Astrocyte (in vitro differentiated cells and primary cell): ENCODE measurements at regions not wholly inside any gene's neighbourhood (a gene's known extent, or its start where the extent isn't known, plus 50 kb on each side); places are given as distances from the start of the nearest gene placed in this dataset.

Experiments used
- DNase-seq: peaks from one replicate; pipeline ENCODE4 v3.0.0-alpha.2; 2010; ENCODE audit warnings: low read depth
- FAIRE-seq: peaks from 2 replicates; lab custom pipeline; 2011; peaks lifted over from hg19 to GRCh38; lab: Jason Lieb, UNC
- H2AFZ ChIP-seq: 2 replicates; pipeline ENCODE4 v1.6.0; 2012; ENCODE audit warnings: low read depth, low read length, inconsistent platforms
- H3K27ac ChIP-seq: 2 replicates; pipeline ENCODE4 v1.5.1; 2011; ENCODE audit warnings: low read depth, low read length, inconsistent platforms
- H3K27me3 ChIP-seq: 2 replicates; pipeline ENCODE4 v1.6.0; 2011; ENCODE audit warnings: low read length, inconsistent platforms; ENCODE audit not compliant: insufficient read depth
- H3K36me3 ChIP-seq: 2 replicates; pipeline ENCODE4 v1.5.1; 2011; ENCODE audit warnings: low read length, inconsistent platforms; ENCODE audit not compliant: insufficient read depth
- H3K4me1 ChIP-seq: 2 replicates; pipeline ENCODE4 v1.5.1; 2011; ENCODE audit warnings: low read length, inconsistent platforms; ENCODE audit not compliant: insufficient read depth
- H3K4me2 ChIP-seq: 2 replicates; pipeline ENCODE4 v1.6.0; 2012; ENCODE audit warnings: low read length, inconsistent platforms
- H3K4me3 ChIP-seq: 2 replicates; pipeline ENCODE4 v1.5.1; 2011; ENCODE audit warnings: low read depth, mild to moderate bottlenecking, low read length, inconsistent platforms; ENCODE audit not compliant: insufficient read depth
- H3K79me2 ChIP-seq: 2 replicates; pipeline ENCODE4 v1.6.0; 2012; ENCODE audit warnings: mild to moderate bottlenecking, low read length, inconsistent platforms; ENCODE audit not compliant: insufficient read depth
- H3K9ac ChIP-seq: 2 replicates; pipeline ENCODE4 v1.6.0; 2012; ENCODE audit warnings: mild to moderate bottlenecking, low read length, inconsistent platforms
- H3K9me3 ChIP-seq: 2 replicates; pipeline ENCODE4 v1.5.1; 2012; ENCODE audit warnings: low read depth, mild to moderate bottlenecking, low read length, inconsistent platforms; ENCODE audit not compliant: insufficient read depth
- H4K20me1 ChIP-seq: 2 replicates; pipeline ENCODE4 v1.6.0; 2012; ENCODE audit warnings: low read length, inconsistent platforms; ENCODE audit not compliant: insufficient read depth
- H3K27ac Mint-ChIP-seq: one replicate; pipeline ENCODE4 v1.8.0; 2021; ENCODE audit warnings: mild to moderate bottlenecking, mixed read lengths; ENCODE audit not compliant: unreplicated experiment
- H3K27me3 Mint-ChIP-seq: one replicate; pipeline ENCODE4 v1.8.0; 2021; ENCODE audit warnings: low read depth, mixed read lengths; ENCODE audit not compliant: unreplicated experiment
- H3K36me3 Mint-ChIP-seq: one replicate; pipeline ENCODE4 v1.8.0; 2021; ENCODE audit warnings: low read depth, mixed read lengths; ENCODE audit not compliant: unreplicated experiment
- H3K4me1 Mint-ChIP-seq: one replicate; pipeline ENCODE4 v1.8.0; 2021; ENCODE audit warnings: low read depth, mixed read lengths; ENCODE audit not compliant: unreplicated experiment
- H3K4me3 Mint-ChIP-seq: one replicate; pipeline ENCODE4 v1.8.0; 2021; ENCODE audit warnings: mild to moderate bottlenecking, moderate library complexity, mixed read lengths; ENCODE audit not compliant: unreplicated experiment
- H3K9me3 Mint-ChIP-seq: one replicate; pipeline ENCODE4 v1.8.0; 2021; ENCODE audit warnings: mild to moderate bottlenecking, mixed read lengths; ENCODE audit not compliant: unreplicated experiment
- CTCF ChIP-seq: IDR thresholded peaks from 2 replicates; pipeline ENCODE4 v1.5.1; 2011; ENCODE audit warnings: low read depth, mild to moderate bottlenecking, inconsistent platforms, low read length, moderate library complexity; ENCODE audit not compliant: insufficient read depth
- EZH2 ChIP-seq: IDR thresholded peaks from 2 replicates; pipeline ENCODE4 v1.6.1; 2012; ENCODE audit warnings: mild to moderate bottlenecking, low read length, inconsistent platforms; ENCODE audit not compliant: insufficient read depth

- no peaks in the 10 kb centered on the region for H3K36me3 ChIP-seq
- H3K4me1 ChIP-seq, result no peaks in the 10 kb centered on the region
- FAIRE-seq, result no peak
- H3K9me3 ChIP-seq, result no peaks in the 10 kb centered on the region
- Mint-ChIP-seq H3K4me3 (no peak overlapping the region), H3K36me3 (no peaks in the 10 kb centered on the region), H3K4me1 (no peaks in the 10 kb centered on the region), H3K9me3 (no peaks in the 10 kb centered on the region), H3K27me3 (peaks cover 21% of the 10 kb centered on the region), H3K27ac (no peak overlapping the region)
- no peak overlapping the region for H2AFZ ChIP-seq
- H3K4me2 ChIP-seq, result no peak overlapping the region
- TF ChIP-seq CTCF (no peak), EZH2 (no peak)
- no peak overlapping the region for H3K9ac ChIP-seq
- H4K20me1 ChIP-seq, result no peaks in the 10 kb centered on the region
- no peaks in the 10 kb centered on the region for H3K79me2 ChIP-seq
- H3K27ac ChIP-seq, result no peak overlapping the region
- no peak for DNase-seq
- H3K27me3 ChIP-seq, result no peaks in the 10 kb centered on the region
- H3K4me3 ChIP-seq, result no peak overlapping the region
Observed at GRCh38 chr7:106196460-106197021, 84.4 kb upstream of the SYPL1 start.

DNA sequence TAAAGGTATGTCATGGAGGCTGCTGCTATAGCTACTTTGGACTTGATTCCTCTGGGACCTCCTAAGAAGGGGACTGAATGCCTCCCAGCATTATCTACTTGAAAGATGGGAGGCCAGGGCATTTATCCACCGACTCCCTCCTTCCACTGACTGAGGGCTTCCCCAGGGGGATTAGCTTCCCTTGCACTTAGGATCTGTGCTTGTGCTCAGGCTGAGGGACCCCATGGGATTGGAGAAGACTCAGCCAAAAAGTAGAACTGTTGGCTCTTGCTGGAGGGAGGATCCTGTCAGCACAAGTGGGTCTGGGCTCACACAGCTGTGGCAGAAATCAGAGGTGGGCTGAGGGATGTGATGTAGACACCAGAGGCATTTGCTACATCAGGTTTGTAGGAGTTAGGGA is 81.5 kb upstream of the SYPL1 start:
- Histone ChIP-seq H3K4me1 (no peaks in the 10 kb centered on the region), H3K4me3 (no peak overlapping the region), H3K4me2 (no peak overlapping the region), H3K27ac (no peak overlapping the region), H3K9ac (no peak overlapping the region), H4K20me1 (no peaks in the 10 kb centered on the region), H3K79me2 (no peaks in the 10 kb centered on the region), H2AFZ (no peak overlapping the region), H3K36me3 (no peaks in the 10 kb centered on the region), H3K27me3 (peaks cover 2% of the 10 kb centered on the region), H3K9me3 (no peaks in the 10 kb centered on the region)
- DNase-seq (no peak), FAIRE-seq (no peak)
- Mint-ChIP-seq H3K27me3 (peaks cover 21% of the 10 kb centered on the region), H3K36me3 (no peaks in the 10 kb centered on the region), H3K4me3 (no peak overlapping the region), H3K27ac (no peak overlapping the region), H3K4me1 (no peaks in the 10 kb centered on the region), H3K9me3 (no peaks in the 10 kb centered on the region)
- no peak for TF ChIP-seq EZH2

DNA sequence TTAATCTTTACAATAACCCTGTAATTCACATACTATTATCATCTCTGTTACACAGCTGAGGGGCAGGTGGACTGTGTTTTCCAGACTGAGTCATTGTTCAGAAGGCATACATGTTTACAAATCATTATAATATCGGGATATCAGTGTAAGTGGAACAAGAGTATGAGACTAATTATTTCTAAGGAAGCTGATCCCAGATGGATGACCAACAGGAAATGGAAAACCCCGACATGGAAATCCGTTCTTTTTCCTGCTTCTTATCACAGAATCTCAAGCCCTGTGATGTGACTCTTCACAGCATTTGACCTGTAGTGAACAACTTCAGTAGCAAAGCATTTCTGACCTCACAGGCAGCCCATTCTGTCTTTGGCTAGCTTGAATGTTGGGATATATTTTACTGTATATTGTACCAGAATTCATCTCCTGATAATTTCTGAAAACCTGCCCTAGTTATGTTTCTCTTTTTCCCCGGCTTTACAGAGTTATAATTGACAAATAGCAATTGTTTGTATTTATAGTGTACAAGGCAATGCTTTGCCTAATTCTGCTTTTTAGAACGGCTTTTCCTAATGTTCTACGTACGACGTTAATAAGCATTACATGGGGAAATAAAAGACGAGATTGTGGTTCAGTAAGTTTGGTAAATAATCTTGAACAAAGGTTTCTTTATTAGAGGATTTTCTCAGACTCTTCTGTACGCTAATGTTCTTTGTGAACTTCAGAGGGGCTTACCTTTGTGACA is 78.6 kb upstream of the SYPL1 start:
- no peak overlapping the region for H3K27ac Mint-ChIP-seq
- H3K27me3 ChIP-seq, result peaks cover 2% of the 10 kb centered on the region
- no peaks in the 10 kb centered on the region for H3K4me1 ChIP-seq
- no peak overlapping the region for H3K4me3 ChIP-seq
- TF ChIP-seq EZH2, result no peak
- no peak for TF ChIP-seq CTCF
- no peak overlapping the region for H3K4me2 ChIP-seq
- peaks cover 21% of the 10 kb centered on the region for H3K27me3 Mint-ChIP-seq
- H3K9me3 Mint-ChIP-seq, result peaks cover 2% of the 10 kb centered on the region
- no peak overlapping the region for H3K27ac ChIP-seq
- H3K36me3 ChIP-seq, result no peaks in the 10 kb centered on the region
- no peak overlapping the region for H2AFZ ChIP-seq
- no peaks in the 10 kb centered on the region for H3K4me1 Mint-ChIP-seq
- no peaks in the 10 kb centered on the region for H3K79me2 ChIP-seq
- no peaks in the 10 kb centered on the region for H3K36me3 Mint-ChIP-seq
- DNase-seq (no peak), FAIRE-seq (no peak)
- no peak overlapping the region for H3K4me3 Mint-ChIP-seq
- H3K9ac ChIP-seq, result no peak overlapping the region
- no peaks in the 10 kb centered on the region for H4K20me1 ChIP-seq
- H3K9me3 ChIP-seq, result no peaks in the 10 kb centered on the region
